Thyroid gland (tissue), 4 donors: ENCODE measurements at regions not wholly inside any gene's neighbourhood (a gene's known extent, or its start where the extent isn't known, plus 50 kb on each side); places are given as distances from the start of the nearest gene placed in this dataset.

Source experiments
- CTCF ChIP-seq, 6 experiments: fragments of 200-600 bp in 3 of 6; fragments of 450-650 bp in 3 of 6; sonication (generic) in 3 of 6; IDR thresholded peaks; one replicate each; pipeline ENCODE4 v1.5.1; 2016 to 2019; ENCODE audit warnings: antibody characterized with exemption in 6 of 6, mild to moderate bottlenecking in 2 of 6, inconsistent platforms in 1 of 6, moderate library complexity in 1 of 6
- POLR2A ChIP-seq, 2 donors: fragments of 450-650 bp; IDR thresholded peaks; one replicate each; pipeline ENCODE4 v1.6.1; 2017; ENCODE audit warnings: antibody characterized with exemption in 2 of 2, mild to moderate bottlenecking in 2 of 2, moderate library complexity in 1 of 2

GRCh38 chr13:33351319-33351718 lies 65.8 kb upstream of the STARD13 start:
- peak in 4 of 6 experiments; percentile 30 to 61 (median 48) for TF ChIP-seq CTCF (IDR thresholded peaks at IDR 0.05)
- peak in 1 of 2 donors; percentile 54 for TF ChIP-seq POLR2A (IDR thresholded peaks at IDR 0.05)
